ENCODE measurements at regions not wholly inside any gene's neighbourhood (a gene's known extent, or its start where the extent isn't known, plus 50 kb on each side); places are given as distances from the start of the nearest gene placed in this dataset.

DNA sequence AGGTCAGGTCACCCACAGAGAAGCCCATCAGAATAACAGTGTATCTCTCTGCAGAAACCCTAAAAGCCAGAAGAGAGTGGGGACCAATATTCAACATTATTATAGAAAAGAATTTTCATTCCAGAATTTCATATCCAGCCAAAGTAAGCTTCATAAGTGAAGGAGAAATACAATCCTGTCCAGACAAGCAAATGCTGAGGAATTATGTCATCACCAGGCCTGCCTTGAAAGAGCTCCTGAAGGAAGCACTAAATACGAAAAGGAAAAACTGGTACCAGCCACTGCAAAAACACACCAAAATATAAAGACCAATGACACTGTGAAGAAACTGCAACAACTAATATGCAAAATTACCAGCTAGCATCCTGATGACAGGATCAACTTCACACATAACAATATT, 260.0 kb upstream of the KYNU start:
- TF ChIP-seq, protein P1, sequence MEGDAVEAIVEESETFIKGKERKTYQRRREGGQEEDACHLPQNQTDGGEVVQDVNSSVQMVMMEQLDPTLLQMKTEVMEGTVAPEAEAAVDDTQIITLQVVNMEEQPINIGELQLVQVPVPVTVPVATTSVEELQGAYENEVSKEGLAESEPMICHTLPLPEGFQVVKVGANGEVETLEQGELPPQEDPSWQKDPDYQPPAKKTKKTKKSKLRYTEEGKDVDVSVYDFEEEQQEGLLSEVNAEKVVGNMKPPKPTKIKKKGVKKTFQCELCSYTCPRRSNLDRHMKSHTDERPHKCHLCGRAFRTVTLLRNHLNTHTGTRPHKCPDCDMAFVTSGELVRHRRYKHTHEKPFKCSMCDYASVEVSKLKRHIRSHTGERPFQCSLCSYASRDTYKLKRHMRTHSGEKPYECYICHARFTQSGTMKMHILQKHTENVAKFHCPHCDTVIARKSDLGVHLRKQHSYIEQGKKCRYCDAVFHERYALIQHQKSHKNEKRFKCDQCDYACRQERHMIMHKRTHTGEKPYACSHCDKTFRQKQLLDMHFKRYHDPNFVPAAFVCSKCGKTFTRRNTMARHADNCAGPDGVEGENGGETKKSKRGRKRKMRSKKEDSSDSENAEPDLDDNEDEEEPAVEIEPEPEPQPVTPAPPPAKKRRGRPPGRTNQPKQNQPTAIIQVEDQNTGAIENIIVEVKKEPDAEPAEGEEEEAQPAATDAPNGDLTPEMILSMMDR (IDR thresholded peaks at IDR 0.05) = no peak
- no peak for TF ChIP-seq EP300 (IDR thresholded peaks at IDR 0.05)
- no peak for TF ChIP-seq POLR2AphosphoS5 (IDR thresholded peaks at IDR 0.05)
- TF ChIP-seq POLR2A (IDR thresholded peaks at IDR 0.05) = no peak
